ENCODE measurements at regions not wholly inside any gene's neighbourhood (a gene's known extent, or its start where the extent isn't known, plus 50 kb on each side); places are given as distances from the start of the nearest gene placed in this dataset.

GRCh38 chr13:54965881-54966280, 1937.3 kb downstream of the OLFM4 start:
- DNase-seq (no peak), ATAC-seq (ENCODE audit: low read depth in 2 of 2) (no peak)
- Mint-ChIP-seq H3K36me3 (no peaks in the 10 kb centered on the region), H3K9me3 (peaks cover 2 to 14% (median 6%) of the 10 kb centered on the region in 7 donors), H3K4me3 (no peak overlapping the region), H3K27me3 (no peaks in the 10 kb centered on the region), H3K4me1 (no peaks in the 10 kb centered on the region), H3K27ac (no peak overlapping the region)
- Histone ChIP-seq H3K27me3 (ENCODE audit: control insufficient read depth, insufficient read depth, low read length) (no peaks in the 10 kb centered on the region), H3K4me3 (ENCODE audit: low read depth, low read length) (no peak overlapping the region), H3K36me3 (ENCODE audit: control insufficient read depth, insufficient read depth, low read length) (no peaks in the 10 kb centered on the region), H3K4me1 (ENCODE audit: control insufficient read depth, insufficient read depth, low read length, poor library complexity, severe bottlenecking) (no peaks in the 10 kb centered on the region), H3K9me3 (ENCODE audit: control insufficient read depth in 2 of 2, low read length in 2 of 2) (peaks cover 0 to 4% of the 10 kb centered on the region in 2 experiments), H3K27ac (ENCODE audit: insufficient read depth, low read length, poor library complexity, severe bottlenecking) (no peak overlapping the region)

GRCh38 chr13:54972838-54973237, 1944.2 kb downstream of the OLFM4 start:
- Mint-ChIP-seq H3K4me3 (no peak overlapping the region), H3K36me3 (no peaks in the 10 kb centered on the region), H3K9me3 (peaks cover 0 to 18% (median 7%) of the 10 kb centered on the region in 7 donors), H3K27ac (no peak overlapping the region), H3K4me1 (no peaks in the 10 kb centered on the region), H3K27me3 (no peaks in the 10 kb centered on the region)
- ATAC-seq (ENCODE audit: low read depth in 2 of 2) (no peak), DNase-seq (no peak)
- no peak overlapping the region for H3K27ac ChIP-seq (ENCODE audit: insufficient read depth, low read length, poor library complexity, severe bottlenecking)
- no peak overlapping the region for H3K4me3 ChIP-seq (ENCODE audit: low read depth, low read length)
- H3K4me1 ChIP-seq (ENCODE audit: control insufficient read depth, insufficient read depth, low read length, poor library complexity, severe bottlenecking), result no peaks in the 10 kb centered on the region
- no peaks in the 10 kb centered on the region for H3K36me3 ChIP-seq (ENCODE audit: control insufficient read depth, insufficient read depth, low read length)
- H3K27me3 ChIP-seq (ENCODE audit: control insufficient read depth, insufficient read depth, low read length), result no peaks in the 10 kb centered on the region
- no peaks in the 10 kb centered on the region for H3K9me3 ChIP-seq (ENCODE audit: control insufficient read depth in 2 of 2, low read length in 2 of 2)

GRCh38 chr13:54975676-54976075, 1947.1 kb downstream of the OLFM4 start:
- Histone ChIP-seq H3K4me1 (ENCODE audit: control insufficient read depth, insufficient read depth, low read length, poor library complexity, severe bottlenecking) (no peaks in the 10 kb centered on the region), H3K36me3 (ENCODE audit: control insufficient read depth, insufficient read depth, low read length) (no peaks in the 10 kb centered on the region), H3K27me3 (ENCODE audit: control insufficient read depth, insufficient read depth, low read length) (no peaks in the 10 kb centered on the region), H3K9me3 (ENCODE audit: control insufficient read depth in 2 of 2, low read length in 2 of 2) (no peaks in the 10 kb centered on the region), H3K4me3 (ENCODE audit: low read depth, low read length) (no peak overlapping the region), H3K27ac (ENCODE audit: insufficient read depth, low read length, poor library complexity, severe bottlenecking) (no peak overlapping the region)
- H3K27me3 Mint-ChIP-seq, result no peaks in the 10 kb centered on the region
- DNase-seq, result no peak
- H3K4me1 Mint-ChIP-seq, result no peaks in the 10 kb centered on the region
- H3K9me3 Mint-ChIP-seq, result peaks cover 0 to 14% (median 5%) of the 10 kb centered on the region in 7 donors
- ATAC-seq (ENCODE audit: low read depth in 2 of 2), result no peak
- no peak overlapping the region for H3K27ac Mint-ChIP-seq
- H3K36me3 Mint-ChIP-seq, result no peaks in the 10 kb centered on the region
- H3K4me3 Mint-ChIP-seq, result no peak overlapping the region

- peaks cover 0 to 6% of the 10 kb centered on the region in 2 experiments for H3K9me3 ChIP-seq (ENCODE audit: control insufficient read depth in 2 of 2, low read length in 2 of 2)
- no peaks in the 10 kb centered on the region for H3K36me3 Mint-ChIP-seq
- H3K4me3 ChIP-seq (ENCODE audit: low read depth, low read length), result no peak overlapping the region
- DNase-seq, result no peak
- no peak overlapping the region for H3K27ac Mint-ChIP-seq
- no peaks in the 10 kb centered on the region for H3K36me3 ChIP-seq (ENCODE audit: control insufficient read depth, insufficient read depth, low read length)
- no peak for ATAC-seq (ENCODE audit: low read depth in 2 of 2)
- peaks cover 0 to 21% (median 7%) of the 10 kb centered on the region in 7 donors for H3K9me3 Mint-ChIP-seq
- no peak overlapping the region for H3K27ac ChIP-seq (ENCODE audit: insufficient read depth, low read length, poor library complexity, severe bottlenecking)
- no peak overlapping the region for H3K4me3 Mint-ChIP-seq
- H3K4me1 Mint-ChIP-seq, result no peaks in the 10 kb centered on the region
- no peaks in the 10 kb centered on the region for H3K27me3 Mint-ChIP-seq
- no peaks in the 10 kb centered on the region for H3K4me1 ChIP-seq (ENCODE audit: control insufficient read depth, insufficient read depth, low read length, poor library complexity, severe bottlenecking)
- H3K27me3 ChIP-seq (ENCODE audit: control insufficient read depth, insufficient read depth, low read length), result no peaks in the 10 kb centered on the region
Observed at GRCh38 chr13:54980651-54981050, 1952.0 kb downstream of the OLFM4 start.

DNA sequence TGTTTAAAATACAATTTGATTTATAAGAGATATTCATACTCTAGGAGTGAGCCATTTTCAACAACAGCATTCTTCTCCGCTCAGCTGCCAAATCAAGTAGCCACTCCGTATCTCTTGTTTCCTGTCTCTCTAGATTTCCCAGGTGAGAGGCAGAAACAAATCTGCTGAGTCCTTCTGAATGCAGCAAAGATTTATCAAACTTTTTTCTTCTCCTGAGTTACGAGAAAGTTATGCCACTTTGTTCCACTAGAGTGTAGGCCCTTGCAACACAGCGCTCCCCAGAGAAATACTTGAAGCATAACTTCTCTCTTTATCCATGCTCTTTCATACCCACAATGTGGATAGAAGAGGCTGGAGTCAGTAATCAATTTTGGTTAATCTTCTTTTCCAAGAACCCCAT, 1960.8 kb downstream of the OLFM4 start:
- H3K9me3 ChIP-seq (ENCODE audit: control insufficient read depth in 2 of 2, low read length in 2 of 2), result peaks cover 2 to 17% of the 10 kb centered on the region in 2 experiments
- H3K9me3 Mint-ChIP-seq, result peaks cover 2 to 33% (median 7%) of the 10 kb centered on the region in 7 donors
- DNase-seq (no peak), ATAC-seq (ENCODE audit: low read depth in 2 of 2) (no peak)
- no peaks in the 10 kb centered on the region for H3K27me3 ChIP-seq (ENCODE audit: control insufficient read depth, insufficient read depth, low read length)
- no peak overlapping the region for H3K4me3 Mint-ChIP-seq
- no peaks in the 10 kb centered on the region for H3K27me3 Mint-ChIP-seq
- H3K27ac ChIP-seq (ENCODE audit: insufficient read depth, low read length, poor library complexity, severe bottlenecking), result no peak overlapping the region
- no peaks in the 10 kb centered on the region for H3K4me1 ChIP-seq (ENCODE audit: control insufficient read depth, insufficient read depth, low read length, poor library complexity, severe bottlenecking)
- H3K36me3 Mint-ChIP-seq, result no peaks in the 10 kb centered on the region
- no peak overlapping the region for H3K4me3 ChIP-seq (ENCODE audit: low read depth, low read length)
- H3K4me1 Mint-ChIP-seq, result no peaks in the 10 kb centered on the region
- no peaks in the 10 kb centered on the region for H3K36me3 ChIP-seq (ENCODE audit: control insufficient read depth, insufficient read depth, low read length)
- no peak overlapping the region for H3K27ac Mint-ChIP-seq

DNA sequence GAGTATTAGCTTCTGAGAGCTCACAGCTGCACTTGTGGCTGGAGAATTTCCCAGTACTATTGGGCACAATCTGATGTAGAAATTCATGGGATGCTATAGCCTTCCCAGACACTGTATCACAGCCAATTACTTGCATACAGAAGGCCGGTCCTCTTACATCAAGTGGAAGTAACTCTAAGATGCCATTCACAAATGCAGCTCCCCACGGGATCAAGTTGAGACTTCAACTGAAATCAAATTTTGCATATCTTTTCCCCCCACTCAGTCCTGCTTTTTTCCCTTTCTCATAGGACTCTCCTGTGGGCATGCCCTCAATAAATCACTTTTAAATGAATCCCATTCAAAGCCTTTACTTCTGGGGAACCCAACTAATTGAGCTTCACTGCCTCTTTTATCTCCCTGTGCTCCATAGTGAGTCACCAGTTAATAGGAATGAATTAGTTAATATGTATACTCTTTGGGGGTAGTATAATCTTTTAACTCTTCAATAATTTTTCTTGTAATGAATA, 1970.8 kb downstream of the OLFM4 start:
- ATAC-seq (ENCODE audit: low read depth in 2 of 2) (no peak), DNase-seq (no peak)
- Mint-ChIP-seq H3K36me3 (no peaks in the 10 kb centered on the region), H3K27ac (no peak overlapping the region), H3K27me3 (no peaks in the 10 kb centered on the region), H3K4me3 (no peak overlapping the region), H3K4me1 (no peaks in the 10 kb centered on the region), H3K9me3 (peaks cover 0 to 26% (median 12%) of the 10 kb centered on the region in 7 donors)
- Histone ChIP-seq H3K27ac (ENCODE audit: insufficient read depth, low read length, poor library complexity, severe bottlenecking) (no peak overlapping the region), H3K27me3 (ENCODE audit: control insufficient read depth, insufficient read depth, low read length) (no peaks in the 10 kb centered on the region), H3K9me3 (ENCODE audit: control insufficient read depth in 2 of 2, low read length in 2 of 2) (peaks cover 2 to 9% of the 10 kb centered on the region in 2 experiments), H3K4me3 (ENCODE audit: low read depth, low read length) (no peak overlapping the region), H3K36me3 (ENCODE audit: control insufficient read depth, insufficient read depth, low read length) (no peaks in the 10 kb centered on the region), H3K4me1 (ENCODE audit: control insufficient read depth, insufficient read depth, low read length, poor library complexity, severe bottlenecking) (no peaks in the 10 kb centered on the region)

GRCh38 chr13:55000043-55000442, 1971.4 kb downstream of the OLFM4 start:
- no peak overlapping the region for H3K27ac Mint-ChIP-seq
- no peak for DNase-seq
- no peak for ATAC-seq (ENCODE audit: low read depth in 2 of 2)

DNA sequence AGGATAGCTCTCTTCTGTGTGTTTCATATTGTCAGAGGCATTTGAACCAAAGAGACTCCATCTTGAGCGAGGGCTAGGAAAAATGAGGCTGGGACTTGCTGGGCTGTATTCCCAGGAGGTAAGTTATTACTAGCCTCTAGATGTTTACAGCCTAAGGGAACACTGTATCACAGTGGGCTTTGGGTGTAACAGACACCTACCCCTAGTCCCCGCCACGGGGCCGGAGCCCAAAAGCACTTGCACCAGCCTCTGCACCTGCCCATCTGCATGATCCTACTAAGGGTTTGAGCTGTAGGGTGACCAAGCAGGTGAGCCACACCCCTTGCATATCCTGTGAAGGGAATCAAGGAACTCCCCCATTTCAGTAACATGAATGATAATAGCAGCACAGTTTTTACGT, 1972.2 kb downstream of the OLFM4 start:
- Mint-ChIP-seq H3K36me3 (no peaks in the 10 kb centered on the region), H3K9me3 (peaks cover 0 to 26% (median 12%) of the 10 kb centered on the region in 7 donors), H3K4me1 (no peaks in the 10 kb centered on the region), H3K27me3 (no peaks in the 10 kb centered on the region), H3K4me3 (no peak overlapping the region), H3K27ac (no peak overlapping the region)
- ATAC-seq (ENCODE audit: low read depth in 2 of 2) (no peak), DNase-seq (no peak)
- Histone ChIP-seq H3K27me3 (ENCODE audit: control insufficient read depth, insufficient read depth, low read length) (no peaks in the 10 kb centered on the region), H3K4me3 (ENCODE audit: low read depth, low read length) (no peak overlapping the region), H3K27ac (ENCODE audit: insufficient read depth, low read length, poor library complexity, severe bottlenecking) (no peak overlapping the region), H3K9me3 (ENCODE audit: control insufficient read depth in 2 of 2, low read length in 2 of 2) (peaks cover 0 to 9% of the 10 kb centered on the region in 2 experiments), H3K36me3 (ENCODE audit: control insufficient read depth, insufficient read depth, low read length) (no peaks in the 10 kb centered on the region), H3K4me1 (ENCODE audit: control insufficient read depth, insufficient read depth, low read length, poor library complexity, severe bottlenecking) (no peaks in the 10 kb centered on the region)

More at GRCh38 chr13:55000043-55000442, 1971.4 kb downstream of the OLFM4 start:
- Mint-ChIP-seq H3K4me1 (no peaks in the 10 kb centered on the region), H3K27me3 (no peaks in the 10 kb centered on the region), H3K9me3 (peaks cover 0 to 26% (median 12%) of the 10 kb centered on the region in 7 donors), H3K36me3 (no peaks in the 10 kb centered on the region), H3K4me3 (no peak overlapping the region)
- H3K36me3 ChIP-seq (ENCODE audit: control insufficient read depth, insufficient read depth, low read length), result no peaks in the 10 kb centered on the region
- no peaks in the 10 kb centered on the region for H3K27me3 ChIP-seq (ENCODE audit: control insufficient read depth, insufficient read depth, low read length)
- H3K9me3 ChIP-seq (ENCODE audit: control insufficient read depth in 2 of 2, low read length in 2 of 2), result peaks cover 2 to 9% of the 10 kb centered on the region in 2 experiments
- H3K4me1 ChIP-seq (ENCODE audit: control insufficient read depth, insufficient read depth, low read length, poor library complexity, severe bottlenecking), result no peaks in the 10 kb centered on the region
- H3K4me3 ChIP-seq (ENCODE audit: low read depth, low read length), result no peak overlapping the region
- H3K27ac ChIP-seq (ENCODE audit: insufficient read depth, low read length, poor library complexity, severe bottlenecking), result no peak overlapping the region
